NCI-H1694 treated with DMSO at 0.1 percent for 48 hours (cell line): ENCODE measurements at regions not wholly inside any gene's neighbourhood (a gene's known extent, or its start where the extent isn't known, plus 50 kb on each side); places are given as distances from the start of the nearest gene placed in this dataset.
A peak's percentile ranks its signal among the peaks of the same experiment; 100 is the strongest.

Experiments used
- DNase-seq: peaks from one replicate; lab custom pipeline; 2025; lab: John Stamatoyannopoulos, UW

GRCh38 chr11:103668859-103669258 is 367.6 kb upstream of the DDI1 start:
- no peak for DNase-seq

- DNase-seq, result no peak
Measured at GRCh38 chr11:103671143-103671651, 365.2 kb upstream of the DDI1 start.

- no peak for DNase-seq
Measured at GRCh38 chr11:103673773-103674172, 362.7 kb upstream of the DDI1 start.

- no peak for DNase-seq
Measured at GRCh38 chr11:103676413-103676812, 360.0 kb upstream of the DDI1 start.

GRCh38 chr11:103680826-103681225 is 355.6 kb upstream of the DDI1 start:
- no peak for DNase-seq

GRCh38 chr11:103681855-103682254 is 354.6 kb upstream of the DDI1 start:
- no peak for DNase-seq

GRCh38 chr11:103682318-103683184 is 353.9 kb upstream of the DDI1 start:
- DNase-seq, result peak; percentile 28

GRCh38 chr11:103683576-103683975 is 352.9 kb upstream of the DDI1 start:
- DNase-seq, result no peak

- DNase-seq, result no peak
Measured at GRCh38 chr11:103688924-103689323, 347.5 kb upstream of the DDI1 start.

- no peak for DNase-seq
Measured at GRCh38 chr11:103690356-103690755, 346.1 kb upstream of the DDI1 start.

- DNase-seq, result no peak
Measured at GRCh38 chr11:103696123-103696522, 340.3 kb upstream of the DDI1 start.

GRCh38 chr11:103699216-103699615 is 337.2 kb upstream of the DDI1 start:
- DNase-seq, result no peak

GRCh38 chr11:103699656-103700055 is 336.8 kb upstream of the DDI1 start:
- DNase-seq, result no peak

- DNase-seq, result no peak
Measured at GRCh38 chr11:103700622-103701021, 335.8 kb upstream of the DDI1 start.

GRCh38 chr11:103703437-103703836 is 333.0 kb upstream of the DDI1 start:
- DNase-seq, result no peak

- DNase-seq, result no peak
Measured at GRCh38 chr11:103703954-103704353, 332.5 kb upstream of the DDI1 start.

- no peak for DNase-seq
Measured at GRCh38 chr11:103705642-103706041, 330.8 kb upstream of the DDI1 start.

- no peak for DNase-seq
Measured at GRCh38 chr11:103709371-103709770, 327.1 kb upstream of the DDI1 start.

- DNase-seq, result no peak
Measured at GRCh38 chr11:103714246-103714645, 322.2 kb upstream of the DDI1 start.

GRCh38 chr11:103716363-103716762 is 320.1 kb upstream of the DDI1 start:
- DNase-seq, result no peak

- no peak for DNase-seq
Measured at GRCh38 chr11:103727262-103727661, 309.2 kb upstream of the DDI1 start.

GRCh38 chr11:103729617-103730016 is 306.8 kb upstream of the DDI1 start:
- no peak for DNase-seq

- peak; percentile 20 for DNase-seq
Measured at GRCh38 chr11:103730131-103730940, 306.1 kb upstream of the DDI1 start.
